NT2/D1 (cell line): ENCODE measurements at regions not wholly inside any gene's neighbourhood (a gene's known extent, or its start where the extent isn't known, plus 50 kb on each side); places are given as distances from the start of the nearest gene placed in this dataset.

Experiments
- YY1 ChIP-seq: IDR thresholded peaks from 2 replicates; pipeline ENCODE4 v1.6.1; 2011; ENCODE audit not compliant: insufficient read length, insufficient read depth
- ZNF274 ChIP-seq: IDR thresholded peaks from 2 replicates; pipeline ENCODE4 v1.6.1; 2011; ENCODE audit warnings: mild to moderate bottlenecking, low read depth, low read length

- TF ChIP-seq ZNF274 (no peak), YY1 (no peak)
These were observed 242.2 kb upstream of the PCDH18 start for GRCh38 chr4:137774501-137774900.
